CMK (cell line): ENCODE measurements at regions not wholly inside any gene's neighbourhood (a gene's known extent, or its start where the extent isn't known, plus 50 kb on each side); places are given as distances from the start of the nearest gene placed in this dataset.

Experiments used
- DNase-seq: peaks from one replicate; pipeline ENCODE4 v3.0.0-alpha.2; 2010; ENCODE audit warnings: low read depth

GRCh38 chr5:57550132-57550531 lies 67.5 kb upstream of the ACTBL2 start:
- DNase-seq, result no peak

GRCh38 chr5:57549566-57549965 lies 67.0 kb upstream of the ACTBL2 start:
- DNase-seq, result no peak

- DNase-seq, result no peak
Observed at GRCh38 chr5:57540823-57541222, 58.2 kb upstream of the ACTBL2 start.

- DNase-seq, result no peak
Observed at GRCh38 chr5:57539281-57539701, 56.7 kb upstream of the ACTBL2 start.

GRCh38 chr5:57538341-57538955 lies 55.8 kb upstream of the ACTBL2 start:
- no peak for DNase-seq

GRCh38 chr5:57537811-57538210 lies 55.2 kb upstream of the ACTBL2 start:
- no peak for DNase-seq

- no peak for DNase-seq
Observed at GRCh38 chr5:57532513-57533497, 50.2 kb upstream of the ACTBL2 start.
